SK-N-SH treated with all-trans-retinoic acid at 6 μM for 48 hours (cell line): ENCODE measurements at regions not wholly inside any gene's neighbourhood (a gene's known extent, or its start where the extent isn't known, plus 50 kb on each side); places are given as distances from the start of the nearest gene placed in this dataset.

Source experiments
- ATAC-seq: fragments of 200-7000 bp; cut with Tn5 transposase; 3 replicates; pipeline ENCODE4 v1.9.1; 2020; ENCODE audit warnings: mild to moderate bottlenecking, moderate library complexity
- BACH2 ChIP-seq: fragments of 250-450 bp; sonication (Bioruptor Pico); IDR thresholded peaks from 2 replicates; pipeline ENCODE4 v1.9.0; 2021; ENCODE audit warnings: mild to moderate bottlenecking, borderline replicate concordance
- CSDC2 ChIP-seq: fragments of 250-450 bp; sonication (Bioruptor Pico); IDR thresholded peaks from 2 replicates; pipeline ENCODE4 v1.5.0; 2020; ENCODE audit warnings: mild to moderate bottlenecking, moderate library complexity
- ESRRG ChIP-seq: fragments of 250-450 bp; sonication (Bioruptor Pico); IDR thresholded peaks from 2 replicates; pipeline ENCODE4 v1.6.1; 2021; ENCODE audit warnings: mild to moderate bottlenecking
- GLIS3 ChIP-seq: fragments of 250-450 bp; sonication (Bioruptor Pico); IDR thresholded peaks from 2 replicates; pipeline ENCODE4 v1.5.0; 2020; ENCODE audit warnings: mild to moderate bottlenecking, moderate library complexity
- ISL1 ChIP-seq: fragments of 250-450 bp; sonication (Bioruptor Pico); IDR thresholded peaks from 2 replicates; pipeline ENCODE4 v2.1.2; 2022; ENCODE audit warnings: mild to moderate bottlenecking, moderate library complexity
- OSR1 ChIP-seq: fragments of 250-450 bp; sonication (Bioruptor Pico); IDR thresholded peaks from 2 replicates; pipeline ENCODE4 v1.8.0; 2022; ENCODE audit warnings: moderate library complexity, mild to moderate bottlenecking, inconsistent platforms
- PATZ1 ChIP-seq: fragments of 250-450 bp; sonication (Bioruptor Pico); IDR thresholded peaks from 2 replicates; pipeline ENCODE4 v1.8.0; 2020; ENCODE audit warnings: mild to moderate bottlenecking, moderate library complexity, borderline replicate concordance
- POU6F1 ChIP-seq: fragments of 250-450 bp; sonication (Bioruptor Pico); IDR thresholded peaks from 2 replicates; pipeline ENCODE4 v1.8.0; 2021; ENCODE audit warnings: low read depth, mild to moderate bottlenecking, moderate library complexity, borderline replicate concordance
- PPARA ChIP-seq: fragments of 250-450 bp; sonication (Bioruptor Pico); IDR thresholded peaks from 2 replicates; pipeline ENCODE4 v1.5.0; 2020; ENCODE audit warnings: mild to moderate bottlenecking, borderline replicate concordance
- RARB ChIP-seq: fragments of 250-450 bp; sonication (Bioruptor Pico); IDR thresholded peaks from 2 replicates; pipeline ENCODE4 v1.8.0; 2021; ENCODE audit warnings: mild to moderate bottlenecking, moderate library complexity
- SNAI2 ChIP-seq: fragments of 250-450 bp; sonication (Bioruptor Pico); IDR thresholded peaks from 2 replicates; pipeline ENCODE4 v1.5.0; 2020; ENCODE audit warnings: mild to moderate bottlenecking, moderate library complexity
- TCF4 ChIP-seq: fragments of 250-450 bp; sonication (Bioruptor Pico); IDR thresholded peaks from 2 replicates; pipeline ENCODE4 v1.8.0; 2021; ENCODE audit warnings: mild to moderate bottlenecking, moderate library complexity, borderline replicate concordance
- TOX ChIP-seq: fragments of 250-450 bp; sonication (Bioruptor Pico); IDR thresholded peaks from 2 replicates; pipeline ENCODE4 v1.8.0; 2021; ENCODE audit warnings: mild to moderate bottlenecking, moderate library complexity, borderline replicate concordance
- TSHZ2 ChIP-seq: fragments of 250-450 bp; sonication (Bioruptor Pico); IDR thresholded peaks from 2 replicates; pipeline ENCODE4 v1.5.0; 2020; ENCODE audit warnings: mild to moderate bottlenecking, moderate library complexity
- ZC3H10 ChIP-seq: fragments of 250-450 bp; sonication (Bioruptor Pico); IDR thresholded peaks from 2 replicates; pipeline ENCODE4 v1.5.1; 2021; ENCODE audit warnings: mild to moderate bottlenecking, moderate library complexity
- ZFP3 ChIP-seq: fragments of 250-450 bp; sonication (Bioruptor Pico); IDR thresholded peaks from 2 replicates; pipeline ENCODE4 v1.5.0; 2020; ENCODE audit warnings: mild to moderate bottlenecking, moderate library complexity
- ZFP30 ChIP-seq: fragments of 450-650 bp; formaldehyde crosslinking; IDR thresholded peaks from 2 replicates; pipeline ENCODE4 v1.5.0; 2022; ENCODE audit warnings: mild to moderate bottlenecking, moderate library complexity
- ZNF565 ChIP-seq: fragments of 450-650 bp; formaldehyde crosslinking; conservative IDR thresholded peaks from 2 replicates; pipeline ENCODE4 v1.5.0; 2020; ENCODE audit warnings: low read depth, mild to moderate bottlenecking, moderate library complexity
- ZNF70 ChIP-seq: fragments of 450-650 bp; formaldehyde crosslinking; IDR thresholded peaks from 2 replicates; pipeline ENCODE4 v1.5.0; 2020; ENCODE audit warnings: mild to moderate bottlenecking, moderate library complexity
- ZNF8 ChIP-seq: fragments of 450-650 bp; formaldehyde crosslinking; IDR thresholded peaks from 2 replicates; pipeline ENCODE4 v1.5.0; 2020; ENCODE audit warnings: mild to moderate bottlenecking, moderate library complexity
- TF ChIP-seq, protein P1 (sequence below): fragments of 250-450 bp; sonication (Bioruptor Pico); IDR thresholded peaks from 2 replicates; pipeline ENCODE4 v1.5.1; 2021; ENCODE audit warnings: mild to moderate bottlenecking, moderate library complexity
- TF ChIP-seq, protein P2 (sequence below): fragments of 250-450 bp; sonication (Bioruptor Pico); IDR thresholded peaks from 2 replicates; pipeline ENCODE4 v1.5.1; 2020; ENCODE audit warnings: low read depth, mild to moderate bottlenecking, moderate library complexity

DNA sequence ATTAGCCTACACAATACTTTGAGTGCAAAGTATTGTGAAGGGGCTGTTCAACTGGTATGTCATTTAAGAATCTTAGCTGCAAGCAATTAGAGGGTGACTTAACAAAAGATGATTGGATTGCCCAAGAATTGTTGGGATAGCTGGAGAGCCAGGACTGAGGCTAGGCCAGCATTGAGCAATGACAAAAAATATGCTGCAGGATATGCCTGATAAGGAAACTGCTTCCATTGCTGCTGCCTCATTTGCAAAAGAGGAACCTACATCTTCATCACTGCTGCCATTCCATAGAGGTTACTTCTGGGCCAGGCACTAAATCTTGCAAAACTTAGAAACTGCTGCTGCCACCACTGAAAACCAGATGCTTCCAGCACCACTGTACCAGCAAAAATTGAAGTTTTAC is 108.0 kb upstream of the TBC1D5 start:
- ATAC-seq = no peak
- TF ChIP-seq PATZ1 (CRISPR knock-in tag) (no peak), TCF4 (CRISPR knock-in tag) (no peak), BACH2 (CRISPR knock-in tag) (no peak), TOX (CRISPR knock-in tag) (no peak), SNAI2 (CRISPR knock-in tag) (no peak), ZFP3 (no peak), RARB (CRISPR knock-in tag) (no peak), ZNF8 (CRISPR knock-in tag) (no peak), OSR1 (CRISPR knock-in tag) (no peak), ESRRG (CRISPR knock-in tag) (no peak), GLIS3 (CRISPR knock-in tag) (no peak), CSDC2 (CRISPR knock-in tag) (no peak), ISL1 (no peak), PPARA (CRISPR knock-in tag) (no peak), ZC3H10 (CRISPR knock-in tag) (no peak), ZFP30 (CRISPR knock-in tag) (no peak), ZNF565 (CRISPR knock-in tag) (no peak), TSHZ2 (no peak)
- TF ChIP-seq, protein P1, sequence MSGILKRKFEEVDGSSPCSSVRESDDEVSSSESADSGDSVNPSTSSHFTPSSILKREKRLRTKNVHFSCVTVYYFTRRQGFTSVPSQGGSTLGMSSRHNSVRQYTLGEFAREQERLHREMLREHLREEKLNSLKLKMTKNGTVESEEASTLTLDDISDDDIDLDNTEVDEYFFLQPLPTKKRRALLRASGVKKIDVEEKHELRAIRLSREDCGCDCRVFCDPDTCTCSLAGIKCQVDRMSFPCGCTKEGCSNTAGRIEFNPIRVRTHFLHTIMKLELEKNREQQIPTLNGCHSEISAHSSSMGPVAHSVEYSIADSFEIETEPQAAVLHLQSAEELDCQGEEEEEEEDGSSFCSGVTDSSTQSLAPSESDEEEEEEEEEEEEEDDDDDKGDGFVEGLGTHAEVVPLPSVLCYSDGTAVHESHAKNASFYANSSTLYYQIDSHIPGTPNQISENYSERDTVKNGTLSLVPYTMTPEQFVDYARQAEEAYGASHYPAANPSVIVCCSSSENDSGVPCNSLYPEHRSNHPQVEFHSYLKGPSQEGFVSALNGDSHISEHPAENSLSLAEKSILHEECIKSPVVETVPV (CRISPR knock-in tag) = no peak

DNA sequence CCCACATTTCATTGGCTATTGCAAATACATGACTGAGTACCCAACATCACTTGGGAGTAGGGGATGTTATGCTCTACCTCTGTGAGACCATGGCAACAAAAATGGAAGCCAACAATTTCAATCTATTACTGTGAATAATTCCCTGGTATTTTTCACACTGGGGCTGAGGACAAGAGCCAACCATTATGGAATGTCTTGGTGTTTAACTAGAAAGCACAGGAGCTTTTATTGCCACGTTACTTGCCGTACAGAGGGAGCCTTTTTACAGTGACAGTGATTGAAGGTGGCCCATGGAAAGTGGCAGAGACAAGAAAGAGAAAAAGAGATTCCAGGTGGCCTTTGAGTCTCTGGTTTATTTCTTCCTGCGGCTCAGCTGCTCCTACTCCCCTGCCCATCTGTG is 105.7 kb upstream of the TBC1D5 start:
- no peak for TF ChIP-seq ZFP30 (CRISPR knock-in tag)
- TF ChIP-seq, protein P2, sequence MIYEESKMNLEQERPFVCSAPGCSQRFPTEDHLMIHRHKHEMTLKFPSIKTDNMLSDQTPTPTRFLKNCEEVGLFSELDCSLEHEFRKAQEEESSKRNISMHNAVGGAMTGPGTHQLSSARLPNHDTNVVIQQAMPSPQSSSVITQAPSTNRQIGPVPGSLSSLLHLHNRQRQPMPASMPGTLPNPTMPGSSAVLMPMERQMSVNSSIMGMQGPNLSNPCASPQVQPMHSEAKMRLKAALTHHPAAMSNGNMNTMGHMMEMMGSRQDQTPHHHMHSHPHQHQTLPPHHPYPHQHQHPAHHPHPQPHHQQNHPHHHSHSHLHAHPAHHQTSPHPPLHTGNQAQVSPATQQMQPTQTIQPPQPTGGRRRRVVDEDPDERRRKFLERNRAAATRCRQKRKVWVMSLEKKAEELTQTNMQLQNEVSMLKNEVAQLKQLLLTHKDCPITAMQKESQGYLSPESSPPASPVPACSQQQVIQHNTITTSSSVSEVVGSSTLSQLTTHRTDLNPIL (CRISPR knock-in tag) = no peak
- TF ChIP-seq, protein P1 (CRISPR knock-in tag) = no peak
- no peak for TF ChIP-seq POU6F1
- TF ChIP-seq ZNF565 (CRISPR knock-in tag) = no peak
- TF ChIP-seq ZNF70 (CRISPR knock-in tag) = no peak
- TF ChIP-seq TSHZ2 = no peak
- no peak for TF ChIP-seq ZNF8 (CRISPR knock-in tag)
- no peak for TF ChIP-seq OSR1 (CRISPR knock-in tag)
- no peak for TF ChIP-seq TCF4 (CRISPR knock-in tag)
- no peak for TF ChIP-seq PPARA (CRISPR knock-in tag)
- TF ChIP-seq, all 23 proteins: peak for 0
- ATAC-seq = no peak
